Spleen (tissue), 7 donors: ENCODE measurements at regions not wholly inside any gene's neighbourhood (a gene's known extent, or its start where the extent isn't known, plus 50 kb on each side); places are given as distances from the start of the nearest gene placed in this dataset.

Experiments used
- CTCF ChIP-seq, 11 experiments: fragments of 200-600 bp in 7 of 11; fragments of 450-650 bp in 4 of 11; sonication (generic) in 4 of 11; IDR thresholded peaks in 8 of 11; conservative IDR thresholded peaks in 3 of 11; 1 replicate in 7 of 11; 2 replicates in 4 of 11; pipeline versions ENCODE4 v1.4.0 to v1.8.0; 2016 to 2021; ENCODE audit warnings: antibody characterized with exemption in 11 of 11, inconsistent platforms in 4 of 11, mild to moderate bottlenecking in 1 of 11
- POLR2A ChIP-seq, 3 donors: fragments of 450-650 bp; IDR thresholded peaks; one replicate each; pipeline ENCODE4 v1.5.1; 2017; ENCODE audit warnings: antibody characterized with exemption in 3 of 3, mild to moderate bottlenecking in 1 of 3
- donor health status: DM: no; HTN: no; CAD: no; lungs with moderate emphysema.
- donor health status: DM: no; HTN: no; CAD: no.
- donor health status: DM: no; HTN: no; CAD: no.

GRCh38 chr6:40948570-40948969, 90.5 kb downstream of the UNC5CL start:
- TF ChIP-seq CTCF (IDR thresholded peaks at IDR 0.05 in 8 of 11, conservative IDR thresholded peaks at IDR 0.05 in 3 of 11): no peak
- no peak for TF ChIP-seq POLR2A (IDR thresholded peaks at IDR 0.05)
